ENCODE measurements at regions not wholly inside any gene's neighbourhood (a gene's known extent, or its start where the extent isn't known, plus 50 kb on each side); places are given as distances from the start of the nearest gene placed in this dataset.
A peak's percentile ranks its signal among the peaks of the same experiment; 100 is the strongest.
"Not testable (repeated sequence)": the region's sequence is repeated elsewhere in the genome, so short reads cannot be mapped to it uniquely, and the experiment has no call there.

- not testable (repeated sequence) for FAIRE-seq; DNase-seq (ENCODE audit: insufficient read length, low spot score)
Measured at GRCh38 chr21:9041175-9041948, 1480.0 kb upstream of the TPTE start.

DNA sequence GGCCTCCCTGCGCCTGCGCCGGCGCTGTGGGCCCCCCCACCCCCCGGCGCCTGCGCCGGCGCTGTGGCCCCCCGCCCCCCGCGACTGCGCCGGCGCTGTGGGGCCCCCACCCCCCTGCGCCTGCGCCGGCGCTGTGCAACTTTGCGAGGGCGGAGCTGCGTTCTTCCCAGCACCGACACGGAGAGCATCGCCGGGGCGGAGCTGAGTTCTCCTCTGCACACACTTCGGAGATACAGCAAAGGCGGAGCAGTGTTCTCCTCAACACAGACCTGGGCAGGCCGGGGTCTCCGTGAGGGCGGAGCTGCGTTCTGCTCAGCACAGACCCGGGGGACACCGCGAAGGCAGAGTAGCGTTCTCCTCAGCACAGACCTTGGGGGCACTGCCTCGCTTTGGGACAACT is 1478.3 kb upstream of the TPTE start:
- not testable (repeated sequence) for DNase-seq (ENCODE audit: insufficient read length, low spot score); FAIRE-seq

DNA sequence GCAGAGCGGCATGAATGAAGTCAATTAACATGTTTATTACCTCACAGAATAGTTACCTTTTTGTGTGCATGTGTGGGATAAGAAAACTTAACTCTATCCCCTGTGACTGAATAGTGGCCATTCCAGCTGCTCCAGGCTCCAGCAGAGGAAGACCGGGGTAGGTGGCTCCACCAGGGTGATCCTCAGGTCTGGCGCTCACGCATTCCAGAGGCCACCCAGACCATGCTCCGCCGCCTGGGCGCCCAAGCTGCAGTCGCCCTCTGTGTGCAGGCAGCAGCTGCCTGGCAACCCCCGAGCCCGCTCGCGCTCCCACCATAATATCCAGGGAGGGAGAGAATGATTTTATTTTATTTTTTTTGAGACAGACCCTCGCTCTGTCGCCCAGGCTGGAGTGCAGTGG is 1474.5 kb upstream of the TPTE start:
- not testable (repeated sequence) for FAIRE-seq; DNase-seq (ENCODE audit: insufficient read length, low spot score)

GRCh38 chr21:9067515-9067914 is 1453.9 kb upstream of the TPTE start:
- not testable (repeated sequence) for FAIRE-seq; DNase-seq (ENCODE audit: insufficient read length, low spot score)

DNA sequence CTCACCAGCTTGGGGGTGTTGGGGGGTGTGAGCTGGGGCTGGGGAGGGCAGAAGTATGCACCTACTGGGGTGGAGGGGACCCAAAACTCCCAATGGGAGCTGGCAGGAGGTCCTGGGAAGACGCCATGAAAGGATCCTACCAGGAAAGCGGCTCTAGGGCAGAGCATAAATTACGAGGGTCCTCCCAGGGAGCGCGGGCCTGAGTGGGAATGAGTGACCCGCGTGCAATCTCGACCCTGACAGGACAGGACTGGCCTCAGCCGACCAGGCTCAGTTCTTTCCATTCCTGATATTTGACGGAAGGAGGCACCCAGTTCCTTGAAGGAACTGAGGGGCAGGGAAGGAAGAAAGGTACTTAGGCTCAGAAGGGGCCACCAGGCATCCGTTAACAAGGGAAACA is 1452.8 kb upstream of the TPTE start:
- DNase-seq (ENCODE audit: insufficient read length, low spot score), result not testable (repeated sequence)
- peak; percentile 38 for FAIRE-seq

GRCh38 chr21:9070703-9071102 is 1450.7 kb upstream of the TPTE start:
- FAIRE-seq, result peak; percentile 91
- not testable (repeated sequence) for DNase-seq (ENCODE audit: insufficient read length, low spot score)

- not testable (repeated sequence) for DNase-seq (ENCODE audit: insufficient read length, low spot score); FAIRE-seq
Measured at GRCh38 chr21:9073010-9073409, 1448.4 kb upstream of the TPTE start.

DNA sequence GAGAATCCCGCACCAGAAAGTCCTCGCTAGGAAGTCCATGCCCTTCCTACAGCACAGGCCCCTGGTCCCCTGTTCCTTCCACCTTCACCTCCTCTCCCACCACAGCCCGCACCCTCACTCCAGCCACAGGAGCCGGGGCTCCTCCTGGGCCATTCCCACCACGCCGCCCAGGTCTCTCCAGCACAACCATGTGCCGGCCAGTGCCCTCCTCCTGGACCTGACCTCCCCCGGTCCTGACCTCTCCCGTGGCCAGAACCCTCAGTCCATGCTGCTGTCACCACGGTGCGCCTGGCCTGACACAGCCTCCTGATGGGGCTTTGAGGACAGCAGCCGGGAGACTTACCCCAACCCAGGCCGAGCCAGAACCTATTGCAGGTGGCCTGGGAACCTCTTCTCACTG is 1446.6 kb upstream of the TPTE start:
- not testable (repeated sequence) for FAIRE-seq; DNase-seq (ENCODE audit: insufficient read length, low spot score)

GRCh38 chr21:9083091-9083826 is 1438.1 kb upstream of the TPTE start:
- FAIRE-seq; DNase-seq (ENCODE audit: insufficient read length, low spot score): not testable (repeated sequence)

DNA sequence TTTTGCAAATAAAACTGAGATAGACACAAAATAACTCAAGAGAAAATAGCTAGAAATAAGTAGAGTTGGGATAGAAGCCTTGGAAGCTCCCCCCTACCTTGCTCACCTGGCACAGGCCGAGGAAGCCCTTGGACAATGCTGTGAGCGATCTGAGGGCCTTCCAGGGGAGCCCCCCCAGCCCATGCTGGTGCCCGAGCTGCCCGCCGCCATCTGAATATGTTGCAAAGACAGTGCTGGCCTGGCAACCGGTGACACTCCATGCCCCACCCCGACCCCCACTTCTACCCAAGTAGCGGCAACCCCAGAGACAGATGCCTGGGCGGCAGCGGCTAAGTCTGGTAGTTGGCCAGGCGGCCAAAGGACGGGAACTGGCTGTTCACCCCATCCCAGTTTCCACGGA is 1435.1 kb upstream of the TPTE start:
- FAIRE-seq; DNase-seq (ENCODE audit: insufficient read length, low spot score): not testable (repeated sequence)

- FAIRE-seq; DNase-seq (ENCODE audit: insufficient read length, low spot score): not testable (repeated sequence)
Measured at GRCh38 chr21:9087816-9088215, 1433.6 kb upstream of the TPTE start.

DNA sequence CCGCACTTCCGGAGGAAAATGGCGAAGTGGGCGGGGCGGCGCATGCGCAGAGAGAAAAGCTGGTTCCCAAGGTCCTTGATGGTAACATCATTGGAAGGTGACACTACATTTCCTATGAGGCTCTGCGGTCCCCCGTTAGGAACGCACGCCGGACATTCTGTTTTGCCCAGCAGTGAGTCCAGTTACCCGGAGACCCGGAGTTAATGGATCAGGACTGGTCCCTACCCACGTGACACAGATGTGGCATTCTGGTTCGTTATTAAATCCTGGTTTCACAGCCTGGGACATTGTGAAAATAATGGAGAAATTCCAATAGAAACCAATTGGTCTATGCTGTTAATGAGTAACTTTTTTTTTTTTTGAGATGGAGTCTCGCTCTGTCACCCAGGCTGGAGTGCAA is 1391.6 kb upstream of the TPTE start:
- not testable (repeated sequence) for DNase-seq (ENCODE audit: insufficient read length, low spot score); FAIRE-seq

GRCh38 chr21:9130817-9131216 is 1390.6 kb upstream of the TPTE start:
- DNase-seq (ENCODE audit: insufficient read length, low spot score); FAIRE-seq: not testable (repeated sequence)

All from HTR-8/SVneo (cell line).